IPS-15b (cell line): ENCODE measurements at regions not wholly inside any gene's neighbourhood (a gene's known extent, or its start where the extent isn't known, plus 50 kb on each side); places are given as distances from the start of the nearest gene placed in this dataset.

Experiments used
- H3K27me3 ChIP-seq: one replicate; pipeline ENCODE4 v1.6.1; 2013; ENCODE audit warnings: low read length; ENCODE audit not compliant: control insufficient read depth, insufficient read depth
- H3K36me3 ChIP-seq: one replicate; pipeline ENCODE4 v1.6.1; 2013; ENCODE audit warnings: low read length; ENCODE audit not compliant: control insufficient read depth, insufficient read depth
- H3K4me1 ChIP-seq: one replicate; pipeline ENCODE4 v1.6.1; 2013; ENCODE audit warnings: mild to moderate bottlenecking, low read length; ENCODE audit not compliant: control insufficient read depth, insufficient read depth
- H3K4me3 ChIP-seq: one replicate; pipeline ENCODE4 v1.5.1; 2013; ENCODE audit warnings: low read depth, low read length
- H3K9ac ChIP-seq: one replicate; pipeline ENCODE4 v1.6.1; 2013; ENCODE audit warnings: low read depth, mild to moderate bottlenecking, low read length
- H3K9me3 ChIP-seq: one replicate; pipeline ENCODE4 v1.6.1; 2013; ENCODE audit warnings: mild to moderate bottlenecking, low read length; ENCODE audit not compliant: control insufficient read depth, insufficient read depth

GRCh38 chr15:70539912-70540530, 223.3 kb downstream of the UACA start:
- Histone ChIP-seq H3K27me3 (no peaks in the 10 kb centered on the region), H3K4me1 (no peaks in the 10 kb centered on the region), H3K9me3 (no peaks in the 10 kb centered on the region), H3K4me3 (no peak overlapping the region), H3K9ac (no peak overlapping the region), H3K36me3 (no peaks in the 10 kb centered on the region)

- H3K36me3 ChIP-seq, result no peaks in the 10 kb centered on the region
- no peaks in the 10 kb centered on the region for H3K9me3 ChIP-seq
- H3K27me3 ChIP-seq, result no peaks in the 10 kb centered on the region
- H3K4me3 ChIP-seq, result no peak overlapping the region
- no peaks in the 10 kb centered on the region for H3K4me1 ChIP-seq
- no peak overlapping the region for H3K9ac ChIP-seq
These were observed 223.9 kb downstream of the UACA start for GRCh38 chr15:70539409-70539808.

GRCh38 chr15:70538278-70538677, 225.1 kb downstream of the UACA start:
- no peak overlapping the region for H3K9ac ChIP-seq
- H3K36me3 ChIP-seq, result no peaks in the 10 kb centered on the region
- H3K9me3 ChIP-seq, result no peaks in the 10 kb centered on the region
- no peak overlapping the region for H3K4me3 ChIP-seq
- no peaks in the 10 kb centered on the region for H3K27me3 ChIP-seq
- no peaks in the 10 kb centered on the region for H3K4me1 ChIP-seq

DNA sequence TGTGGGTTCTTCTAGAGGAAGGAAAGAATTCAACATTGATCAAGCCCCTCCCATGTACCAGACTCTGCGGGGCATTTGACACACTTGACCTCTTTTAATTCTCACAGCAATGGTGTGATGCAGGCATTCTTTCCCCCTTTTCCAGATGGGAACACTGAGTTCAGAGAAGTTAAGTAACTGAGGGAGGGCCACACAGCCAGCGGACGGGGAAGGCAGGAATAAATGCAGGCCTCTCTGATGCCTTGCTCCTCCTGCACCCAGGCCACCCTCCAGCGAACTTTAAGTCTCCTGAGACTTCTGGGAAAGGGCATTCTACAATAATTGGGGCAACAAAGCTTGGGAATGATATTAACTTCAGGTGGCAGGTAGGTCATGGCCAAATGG, 227.4 kb downstream of the UACA start:
- H3K9ac ChIP-seq, result no peak overlapping the region
- no peaks in the 10 kb centered on the region for H3K27me3 ChIP-seq
- H3K9me3 ChIP-seq, result no peaks in the 10 kb centered on the region
- H3K4me1 ChIP-seq, result no peaks in the 10 kb centered on the region
- H3K36me3 ChIP-seq, result no peaks in the 10 kb centered on the region
- H3K4me3 ChIP-seq, result no peak overlapping the region

GRCh38 chr15:70535071-70535954, 228.0 kb downstream of the UACA start:
- no peak overlapping the region for H3K9ac ChIP-seq
- no peaks in the 10 kb centered on the region for H3K4me1 ChIP-seq
- H3K36me3 ChIP-seq, result no peaks in the 10 kb centered on the region
- H3K27me3 ChIP-seq, result no peaks in the 10 kb centered on the region
- H3K4me3 ChIP-seq, result no peak overlapping the region
- no peaks in the 10 kb centered on the region for H3K9me3 ChIP-seq

GRCh38 chr15:70533931-70534742, 229.2 kb downstream of the UACA start:
- H3K36me3 ChIP-seq, result no peaks in the 10 kb centered on the region
- no peaks in the 10 kb centered on the region for H3K4me1 ChIP-seq
- no peaks in the 10 kb centered on the region for H3K9me3 ChIP-seq
- H3K27me3 ChIP-seq, result no peaks in the 10 kb centered on the region
- H3K9ac ChIP-seq, result no peak overlapping the region
- no peak overlapping the region for H3K4me3 ChIP-seq

DNA sequence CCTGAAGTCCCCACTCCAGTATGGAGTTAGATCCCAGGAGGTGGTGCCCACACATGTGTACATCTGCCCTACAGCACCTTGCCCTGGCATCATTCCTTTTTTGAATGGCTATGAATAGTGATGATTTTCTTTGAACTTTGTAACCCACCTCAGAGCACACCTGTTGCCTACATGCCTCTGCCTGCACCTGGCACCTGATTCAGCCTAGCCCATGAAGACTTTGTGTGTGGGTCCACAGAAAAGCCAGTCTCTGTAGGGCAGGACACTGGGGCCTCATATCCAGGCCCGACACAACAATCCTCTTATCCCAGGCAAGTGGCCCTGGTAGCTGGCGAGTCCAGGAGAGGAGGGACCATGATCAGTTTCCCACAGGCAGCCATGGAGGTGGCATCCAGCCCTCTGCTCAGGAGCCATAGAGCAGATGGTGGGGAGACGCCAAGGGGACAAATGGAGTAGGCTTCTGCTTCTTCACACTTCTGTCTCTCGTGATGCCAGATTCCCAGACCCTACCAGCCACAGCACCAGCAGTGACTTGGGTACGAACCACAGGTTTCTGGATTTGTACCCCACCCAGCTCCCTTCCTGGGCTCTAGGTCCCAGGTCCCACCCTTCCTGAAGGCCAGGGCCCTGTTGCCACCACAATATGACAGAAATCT, 230.7 kb downstream of the UACA start:
- H3K4me3 ChIP-seq, result no peak overlapping the region
- no peaks in the 10 kb centered on the region for H3K27me3 ChIP-seq

DNA sequence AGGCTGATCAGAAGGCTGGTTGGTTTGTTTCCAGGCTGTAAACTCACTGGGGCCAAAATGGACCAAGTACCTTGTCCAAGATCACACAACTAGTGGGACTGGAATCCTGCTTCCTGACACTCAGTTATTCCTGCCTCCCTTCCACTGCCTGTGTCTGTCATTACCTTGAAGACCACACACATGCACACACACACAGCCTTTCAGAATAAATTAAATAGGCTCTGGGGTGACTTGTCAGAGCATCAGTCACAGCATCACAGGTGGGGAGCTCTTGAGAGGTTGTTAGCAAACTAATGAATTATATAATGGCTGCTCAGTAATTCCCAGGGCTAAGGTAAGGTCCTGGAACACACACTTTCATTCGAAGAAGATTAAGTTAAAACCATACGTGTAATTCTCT, 231.8 kb downstream of the UACA start:
- Histone ChIP-seq H3K4me3 (no peak overlapping the region), H3K9me3 (no peaks in the 10 kb centered on the region), H3K27me3 (no peaks in the 10 kb centered on the region), H3K4me1 (no peaks in the 10 kb centered on the region), H3K9ac (no peak overlapping the region), H3K36me3 (no peaks in the 10 kb centered on the region)

More for the DNA sequence above, 230.7 kb downstream of the UACA start:
- H3K9ac ChIP-seq, result no peak overlapping the region
- H3K9me3 ChIP-seq, result no peaks in the 10 kb centered on the region
- H3K36me3 ChIP-seq, result no peaks in the 10 kb centered on the region
- no peaks in the 10 kb centered on the region for H3K4me1 ChIP-seq

DNA sequence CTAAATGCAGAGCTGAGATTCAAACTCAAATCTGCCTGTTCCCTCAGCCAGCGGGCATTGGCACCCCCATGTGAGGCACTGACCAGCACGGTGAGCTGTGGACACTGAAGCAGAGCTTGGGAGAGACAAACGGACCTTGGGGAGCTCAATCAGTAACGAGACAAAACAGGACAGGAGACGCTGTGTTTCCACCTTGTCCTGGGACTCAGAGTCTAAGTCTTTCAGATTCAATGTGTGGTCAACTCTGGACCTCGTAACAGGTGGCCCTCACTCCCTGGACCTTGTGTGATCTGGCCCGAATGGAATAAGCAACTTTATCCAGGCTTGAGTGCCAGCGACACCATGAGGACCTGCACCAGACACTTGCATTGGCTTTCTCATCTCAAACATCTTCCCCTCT, 232.5 kb downstream of the UACA start:
- H3K36me3 ChIP-seq, result no peaks in the 10 kb centered on the region
- no peaks in the 10 kb centered on the region for H3K4me1 ChIP-seq
- no peak overlapping the region for H3K9ac ChIP-seq
- no peaks in the 10 kb centered on the region for H3K27me3 ChIP-seq
- no peaks in the 10 kb centered on the region for H3K9me3 ChIP-seq
- H3K4me3 ChIP-seq, result no peak overlapping the region

DNA sequence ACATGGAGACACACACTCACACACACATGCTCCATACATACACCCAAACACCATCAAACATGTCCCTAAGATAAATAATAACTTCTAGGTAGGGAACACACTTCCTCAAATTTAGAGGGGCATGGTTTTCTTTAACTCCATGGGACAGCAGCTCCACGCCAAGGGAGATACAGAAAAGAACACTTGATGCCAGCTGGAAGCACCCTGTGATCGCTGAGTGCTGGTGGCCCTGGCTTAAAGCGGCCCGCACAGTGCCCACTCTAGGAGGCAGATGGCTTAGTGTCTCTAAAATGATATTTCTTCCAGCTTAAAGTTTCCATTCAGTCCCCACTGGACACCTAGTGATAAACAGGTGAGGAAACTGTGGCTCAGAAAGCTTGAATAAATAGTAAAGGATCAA, 232.9 kb downstream of the UACA start:
- Histone ChIP-seq H3K4me1 (no peaks in the 10 kb centered on the region), H3K4me3 (no peak overlapping the region), H3K27me3 (no peaks in the 10 kb centered on the region), H3K9ac (no peak overlapping the region), H3K9me3 (no peaks in the 10 kb centered on the region), H3K36me3 (no peaks in the 10 kb centered on the region)

- no peak overlapping the region for H3K4me3 ChIP-seq
- H3K36me3 ChIP-seq, result no peaks in the 10 kb centered on the region
- no peaks in the 10 kb centered on the region for H3K4me1 ChIP-seq
- no peak overlapping the region for H3K9ac ChIP-seq
- H3K9me3 ChIP-seq, result no peaks in the 10 kb centered on the region
- H3K27me3 ChIP-seq, result no peaks in the 10 kb centered on the region
These were observed 233.3 kb downstream of the UACA start for GRCh38 chr15:70530017-70530499.
